HG03469 (cell line): ENCODE measurements at regions not wholly inside any gene's neighbourhood (a gene's known extent, or its start where the extent isn't known, plus 50 kb on each side); places are given as distances from the start of the nearest gene placed in this dataset.

ENCODE experiments used
- ATAC-seq: cut with Tn5 transposase; IDR thresholded peaks from one replicate; pipeline ENCODE4 v1.9.1; 2021; ENCODE audit warnings: mild to moderate bottlenecking, moderate library complexity, moderate number of reproducible peaks; ENCODE audit not compliant: unreplicated experiment

DNA sequence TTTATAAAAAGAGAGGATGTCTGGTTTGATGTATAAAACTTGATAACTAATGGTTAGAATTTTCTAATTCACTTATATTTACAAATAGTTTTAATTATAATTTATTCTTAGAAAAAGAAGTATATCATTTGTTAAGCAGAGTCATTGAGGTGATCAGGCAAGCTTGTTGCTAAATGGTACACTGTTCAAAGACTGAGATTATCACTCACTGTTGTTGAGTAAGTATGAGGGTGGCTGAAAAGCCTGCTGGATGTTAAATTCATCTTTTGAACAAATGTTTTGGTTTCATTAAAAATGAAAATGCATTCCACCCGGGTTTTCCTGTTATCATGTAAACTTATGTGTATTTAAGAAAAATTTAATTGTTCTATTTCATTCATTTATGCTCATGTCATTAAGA is 451.8 kb downstream of the ADAMTS20 start:
- ATAC-seq, result no peak

DNA sequence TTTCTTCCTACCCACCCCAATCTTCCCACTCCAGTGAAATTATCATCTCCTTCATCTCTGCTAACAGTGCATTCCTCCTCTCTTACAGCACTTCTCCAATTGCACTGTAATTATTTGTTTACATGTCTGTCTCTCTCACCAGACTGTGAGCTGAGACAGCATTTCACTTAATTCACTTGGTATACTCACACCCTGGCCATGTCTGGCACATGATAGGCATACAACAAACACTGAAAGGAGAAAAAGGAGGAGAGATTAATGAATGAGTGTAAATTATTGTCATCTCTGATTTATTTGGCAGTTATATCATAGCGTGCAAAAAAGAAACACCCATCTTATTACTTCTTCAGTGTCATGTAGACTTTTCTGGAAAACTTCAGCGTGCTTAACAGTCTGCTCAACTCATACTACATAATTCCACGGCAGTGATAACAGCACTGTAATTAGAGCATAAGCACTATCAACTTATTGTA is 452.3 kb downstream of the ADAMTS20 start:
- no peak for ATAC-seq

DNA sequence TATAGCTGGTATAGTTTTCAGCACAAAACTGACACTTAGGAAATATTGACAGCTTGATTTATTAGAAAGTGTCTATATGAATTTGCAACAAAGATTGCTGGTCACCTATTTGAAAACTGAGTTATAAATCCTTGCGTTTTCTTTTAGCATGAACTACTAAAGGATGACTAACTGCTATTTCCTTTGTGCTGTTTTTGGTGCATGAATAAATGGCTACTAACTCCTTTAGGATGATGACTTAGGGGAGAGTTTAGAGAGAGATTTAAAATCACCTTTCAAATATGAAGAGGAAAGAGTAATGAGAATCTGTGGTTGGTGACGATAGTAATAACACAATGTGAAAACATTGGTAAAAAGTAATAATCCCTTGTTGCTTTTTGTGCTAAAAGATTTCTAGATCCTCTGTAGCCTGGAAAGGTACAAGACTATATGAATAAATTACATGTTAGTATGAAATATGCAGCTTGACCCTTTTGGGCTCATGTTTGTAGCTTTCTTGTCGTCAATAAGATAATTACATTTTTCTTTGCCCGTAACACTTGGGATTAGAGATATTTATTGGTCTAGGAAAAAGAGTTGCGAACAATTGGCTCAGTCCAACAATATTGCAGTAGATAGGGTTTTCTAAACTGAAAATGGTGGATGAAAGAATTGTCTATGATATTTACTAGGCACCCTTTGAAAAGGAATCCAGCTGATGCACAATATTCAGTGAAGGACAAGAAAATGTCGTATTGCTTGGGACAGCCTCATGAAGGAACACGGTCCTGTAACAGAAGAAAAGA is 453.0 kb downstream of the ADAMTS20 start:
- no peak for ATAC-seq

DNA sequence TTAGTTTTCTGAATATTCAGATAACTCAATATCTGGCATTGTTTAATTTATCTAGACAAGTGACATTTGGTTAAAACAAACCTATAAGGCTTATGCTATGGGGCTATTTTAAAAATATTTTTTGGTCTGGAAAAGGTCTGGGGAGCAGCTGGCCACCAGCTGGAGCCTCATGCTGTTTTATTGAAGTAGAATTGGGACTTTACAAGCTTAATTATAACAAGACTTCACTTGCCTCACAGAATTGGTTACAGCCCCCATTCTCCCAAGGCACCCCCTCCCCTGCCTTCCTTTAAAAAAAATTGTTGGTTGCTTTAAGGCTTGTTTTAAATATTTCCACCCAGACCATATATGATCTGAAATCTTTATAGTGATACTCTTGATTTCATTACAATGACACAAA is 453.9 kb downstream of the ADAMTS20 start:
- ATAC-seq, result no peak

- ATAC-seq, result no peak
Observed at GRCh38 chr12:43097471-43097870, 454.5 kb downstream of the ADAMTS20 start.

DNA sequence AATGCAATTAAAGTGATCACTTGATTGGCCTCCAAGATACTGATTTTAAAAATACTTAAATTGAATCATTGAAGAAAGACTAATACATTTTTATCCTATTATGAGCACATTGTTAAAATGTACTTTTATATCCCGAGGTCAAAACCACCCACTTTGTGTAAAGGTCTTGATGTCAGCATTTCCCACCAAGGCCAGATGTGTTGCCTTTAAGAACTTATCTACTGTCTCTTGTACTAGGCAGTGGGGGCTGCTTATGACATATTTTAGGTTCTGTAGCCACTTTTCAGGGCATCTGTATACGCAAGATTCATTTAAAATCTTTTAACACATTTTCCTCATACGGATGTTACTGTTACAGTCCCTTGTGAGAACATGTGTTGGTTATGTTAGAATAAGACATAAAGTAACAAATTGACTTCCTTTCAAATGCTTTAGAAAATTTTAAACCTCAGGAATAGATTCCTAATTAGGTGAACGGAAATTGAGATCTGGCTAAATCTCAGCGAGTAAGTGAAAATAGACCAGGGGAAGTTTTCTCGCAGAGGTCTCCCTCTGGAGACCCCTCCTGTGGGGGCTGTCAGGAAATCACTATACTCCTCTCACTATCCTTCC is 456.2 kb downstream of the ADAMTS20 start:
- no peak for ATAC-seq

GRCh38 chr12:43094886-43095575 is 457.0 kb downstream of the ADAMTS20 start:
- ATAC-seq, result no peak

DNA sequence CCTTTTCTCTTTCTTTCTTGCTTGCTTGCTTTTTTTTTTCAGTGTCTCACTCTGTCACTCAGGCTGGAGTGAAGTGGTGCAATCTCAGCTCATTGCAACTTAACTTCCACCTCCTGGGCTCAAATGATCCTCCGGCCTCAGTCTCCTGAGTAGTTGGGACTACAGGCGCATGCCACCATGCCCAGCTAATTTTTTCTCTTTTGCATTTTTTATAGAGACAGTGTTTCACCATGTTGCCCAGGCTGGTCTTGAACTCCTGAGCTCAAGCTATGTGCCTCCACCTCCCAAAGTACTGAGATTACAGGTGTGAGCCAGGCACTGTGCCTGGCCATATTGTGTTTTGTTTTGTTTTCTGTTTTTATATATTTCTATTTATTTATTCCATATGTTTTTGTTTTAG is 461.0 kb downstream of the ADAMTS20 start:
- ATAC-seq, result no peak

DNA sequence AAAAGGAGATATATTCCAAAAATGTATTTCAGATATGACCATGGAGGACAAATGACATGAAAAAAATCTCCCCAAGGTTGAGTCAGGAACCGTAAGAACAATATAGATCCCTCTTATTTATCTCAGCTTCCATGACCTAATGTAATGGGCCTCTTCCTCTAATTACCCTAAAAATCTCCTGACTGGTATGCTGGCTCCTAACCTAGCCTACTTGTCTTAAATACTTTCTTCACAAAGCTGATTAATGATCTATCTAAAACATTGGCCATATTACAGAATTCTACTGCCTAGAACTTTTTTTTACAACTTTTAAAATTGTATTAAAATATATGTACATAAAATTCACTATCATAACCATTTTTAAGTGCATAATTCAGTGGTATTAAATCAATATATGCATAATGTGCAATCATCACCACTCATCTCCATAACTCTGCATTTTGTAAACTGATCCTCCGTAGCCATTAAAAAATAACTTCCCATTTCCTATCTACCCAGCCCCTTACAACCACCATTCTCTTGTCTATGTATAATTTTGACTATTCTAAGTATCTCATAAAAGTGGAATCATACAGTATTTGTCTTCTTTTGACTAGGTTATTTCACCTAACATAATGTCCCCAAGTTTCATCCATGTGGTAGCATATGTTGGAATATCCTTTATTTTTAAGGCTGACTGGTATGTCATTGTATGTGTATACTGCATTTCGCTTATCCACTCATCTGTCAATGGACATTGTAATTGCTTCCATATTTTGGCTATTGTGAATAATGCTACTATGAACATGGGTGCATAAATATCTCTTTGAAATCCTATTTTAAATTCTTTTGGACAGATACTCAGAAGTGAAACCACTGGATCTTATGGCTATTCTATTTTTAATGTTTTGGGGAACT is 464.6 kb downstream of the ADAMTS20 start:
- ATAC-seq, result no peak

GRCh38 chr12:43079476-43079875 is 472.5 kb downstream of the ADAMTS20 start:
- no peak for ATAC-seq

- no peak for ATAC-seq
Observed at GRCh38 chr12:43078976-43079375, 473.0 kb downstream of the ADAMTS20 start.

GRCh38 chr12:43072431-43072830 is 479.6 kb downstream of the ADAMTS20 start:
- no peak for ATAC-seq

DNA sequence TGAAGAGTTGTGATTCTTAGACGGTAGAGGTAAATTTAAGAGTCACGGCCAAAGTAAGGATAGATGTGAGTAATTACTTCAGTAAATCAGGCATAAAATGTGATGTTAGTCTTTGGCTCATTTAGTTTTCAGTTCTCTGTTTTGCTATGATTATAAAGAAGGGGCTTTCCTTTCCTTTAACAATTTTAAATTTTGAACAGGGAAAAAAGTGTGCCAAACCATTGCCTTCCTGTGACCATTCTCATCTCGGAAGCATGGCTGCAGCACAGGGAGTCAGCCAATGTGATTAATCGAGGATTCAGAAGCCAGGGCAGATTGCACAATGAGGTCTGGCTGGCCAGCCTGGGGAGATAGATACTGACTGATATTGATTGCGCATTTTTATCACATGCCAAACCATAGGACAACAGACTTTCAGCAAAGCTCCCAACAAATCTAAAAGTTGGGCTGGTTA is 480.2 kb upstream of the PRICKLE1 start:
- ATAC-seq, result no peak

DNA sequence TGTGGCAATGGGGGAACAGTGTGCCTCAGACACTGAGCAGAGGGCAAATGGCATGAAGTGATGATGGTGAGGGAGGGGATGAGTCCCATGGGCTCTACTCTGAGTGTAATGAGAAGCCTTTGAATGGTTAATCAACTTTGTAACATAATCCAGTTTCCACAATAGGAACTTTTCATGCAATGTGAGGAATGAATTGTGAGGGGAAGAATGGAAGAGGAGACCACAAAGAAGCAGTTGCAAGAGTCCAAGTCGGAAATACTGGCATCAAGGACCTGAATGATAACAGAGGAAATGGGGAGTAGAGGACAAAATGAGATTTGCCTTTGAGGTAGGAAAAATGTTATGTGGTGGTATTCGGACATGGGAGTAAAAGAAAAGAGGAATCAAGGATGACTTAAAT is 476.9 kb upstream of the PRICKLE1 start:
- no peak for ATAC-seq

GRCh38 chr12:43063650-43064049 is 474.1 kb upstream of the PRICKLE1 start:
- no peak for ATAC-seq

- ATAC-seq, result no peak
Observed at GRCh38 chr12:43062201-43062895, 472.8 kb upstream of the PRICKLE1 start.

GRCh38 chr12:43060742-43061141 is 471.2 kb upstream of the PRICKLE1 start:
- ATAC-seq, result no peak

DNA sequence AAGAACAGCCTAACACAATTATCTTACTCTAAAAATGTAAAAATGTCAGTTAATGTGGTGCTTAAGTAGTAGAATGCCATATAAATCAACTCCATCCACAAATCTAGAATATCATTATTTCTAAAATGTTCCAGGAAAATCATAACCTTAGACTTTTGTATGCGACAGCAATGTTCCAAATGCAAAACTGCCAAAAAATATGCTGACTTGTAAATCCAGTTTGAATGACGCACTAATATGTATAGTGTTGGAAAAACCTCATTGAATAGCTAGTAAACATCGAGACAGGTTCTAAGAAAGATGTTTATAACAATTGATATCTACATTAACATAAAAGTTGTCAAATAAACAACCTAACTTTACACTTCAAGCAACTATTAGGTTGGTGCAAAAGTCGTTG is 469.1 kb upstream of the PRICKLE1 start:
- ATAC-seq, result no peak

- no peak for ATAC-seq
Observed at GRCh38 chr12:43057566-43057965, 468.0 kb upstream of the PRICKLE1 start.

GRCh38 chr12:43054085-43054484 is 464.5 kb upstream of the PRICKLE1 start:
- ATAC-seq, result no peak
